ENCODE measurements at regions not wholly inside any gene's neighbourhood (a gene's known extent, or its start where the extent isn't known, plus 50 kb on each side); places are given as distances from the start of the nearest gene placed in this dataset.

GRCh38 chr5:13328316-13328715 is 616.2 kb downstream of the DNAH5 start:
- TF ChIP-seq CTCF (IDR thresholded peaks at IDR 0.05) (no peak), POLR2AphosphoS5 (IDR thresholded peaks at IDR 0.05) (no peak), POLR2A (IDR thresholded peaks at IDR 0.05; ENCODE audit: low read depth) (no peak)

Data from esophagus muscularis mucosa (tissue), 3 donors.